Lower leg skin (tissue), 4 donors: ENCODE measurements at regions not wholly inside any gene's neighbourhood (a gene's known extent, or its start where the extent isn't known, plus 50 kb on each side); places are given as distances from the start of the nearest gene placed in this dataset.
"Not testable (repeated sequence)": the region's sequence is repeated elsewhere in the genome, so short reads cannot be mapped to it uniquely, and the experiment has no call there.

Source experiments
- DNase-seq, 2 donors: peaks; one replicate each; pipeline ENCODE4 v3.0.0-alpha.2; 2019; ENCODE audit warnings: low spot score in 2 of 2
- H3K4me3 ChIP-seq: fragments of 200-600 bp; sonication (generic); 2 replicates; pipeline ENCODE4 v1.5.1; 2017; ENCODE audit warnings: mild to moderate bottlenecking, low read depth; ENCODE audit not compliant: poor library complexity, severe bottlenecking
- POLR2A ChIP-seq, 2 donors: fragments of 450-650 bp; IDR thresholded peaks; one replicate each; pipeline ENCODE4 v1.6.1; 2016 to 2017; ENCODE audit warnings: antibody characterized with exemption in 2 of 2, mild to moderate bottlenecking in 1 of 2, moderate library complexity in 1 of 2
- WGBS, 2 donors: methylation state at CpG; one replicate each; pipeline ENCODE4 v1.1.5; 2018; 5-methylcytosine and 5-hydroxymethylcytosine counted together
- intact Hi-C: fragments of 100-400 bp; cut with DNase I; formaldehyde crosslinking; loops from one replicate; pipeline ENCODE4 v1.15.0; 2023; ENCODE audit warnings: low total_unique reads
- TF ChIP-seq, protein P1 (sequence below), 3 donors: fragments of 450-650 bp; IDR thresholded peaks; one replicate each; pipeline ENCODE4 v1.5.1; 2016; ENCODE audit warnings: antibody characterized with exemption in 3 of 3, mild to moderate bottlenecking in 3 of 3, moderate library complexity in 2 of 3

DNA sequence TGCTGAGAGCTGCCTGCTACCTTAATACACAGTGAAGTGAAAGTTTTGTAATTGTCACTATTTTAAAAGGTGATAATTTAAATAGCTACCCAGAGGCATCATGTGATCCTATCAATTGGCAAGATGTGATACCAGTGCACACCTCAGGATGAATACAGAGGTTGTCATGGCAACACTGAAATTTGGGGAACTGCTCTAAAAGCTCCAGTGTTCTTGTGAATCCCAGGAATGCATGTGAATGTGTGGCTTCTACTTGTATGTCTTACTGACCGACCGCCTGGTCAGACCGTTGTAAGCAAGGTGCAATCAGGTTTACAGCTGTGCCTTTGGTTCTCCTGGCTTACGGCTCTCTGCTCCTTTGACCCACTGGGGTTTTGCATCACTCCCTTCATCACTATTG is 146.3 kb upstream of the GJE1 start:
- TF ChIP-seq, protein P1, sequence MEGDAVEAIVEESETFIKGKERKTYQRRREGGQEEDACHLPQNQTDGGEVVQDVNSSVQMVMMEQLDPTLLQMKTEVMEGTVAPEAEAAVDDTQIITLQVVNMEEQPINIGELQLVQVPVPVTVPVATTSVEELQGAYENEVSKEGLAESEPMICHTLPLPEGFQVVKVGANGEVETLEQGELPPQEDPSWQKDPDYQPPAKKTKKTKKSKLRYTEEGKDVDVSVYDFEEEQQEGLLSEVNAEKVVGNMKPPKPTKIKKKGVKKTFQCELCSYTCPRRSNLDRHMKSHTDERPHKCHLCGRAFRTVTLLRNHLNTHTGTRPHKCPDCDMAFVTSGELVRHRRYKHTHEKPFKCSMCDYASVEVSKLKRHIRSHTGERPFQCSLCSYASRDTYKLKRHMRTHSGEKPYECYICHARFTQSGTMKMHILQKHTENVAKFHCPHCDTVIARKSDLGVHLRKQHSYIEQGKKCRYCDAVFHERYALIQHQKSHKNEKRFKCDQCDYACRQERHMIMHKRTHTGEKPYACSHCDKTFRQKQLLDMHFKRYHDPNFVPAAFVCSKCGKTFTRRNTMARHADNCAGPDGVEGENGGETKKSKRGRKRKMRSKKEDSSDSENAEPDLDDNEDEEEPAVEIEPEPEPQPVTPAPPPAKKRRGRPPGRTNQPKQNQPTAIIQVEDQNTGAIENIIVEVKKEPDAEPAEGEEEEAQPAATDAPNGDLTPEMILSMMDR (IDR thresholded peaks at IDR 0.05): no peak
- no peak for TF ChIP-seq POLR2A (IDR thresholded peaks at IDR 0.05)
- H3K4me3 ChIP-seq: no peak overlapping the region
- intact Hi-C loops: no loop called here
- DNase-seq: no peak
- 67 to 72% methylated on average over 4 of the region's 4 CpGs for WGBS, 2 donors

DNA sequence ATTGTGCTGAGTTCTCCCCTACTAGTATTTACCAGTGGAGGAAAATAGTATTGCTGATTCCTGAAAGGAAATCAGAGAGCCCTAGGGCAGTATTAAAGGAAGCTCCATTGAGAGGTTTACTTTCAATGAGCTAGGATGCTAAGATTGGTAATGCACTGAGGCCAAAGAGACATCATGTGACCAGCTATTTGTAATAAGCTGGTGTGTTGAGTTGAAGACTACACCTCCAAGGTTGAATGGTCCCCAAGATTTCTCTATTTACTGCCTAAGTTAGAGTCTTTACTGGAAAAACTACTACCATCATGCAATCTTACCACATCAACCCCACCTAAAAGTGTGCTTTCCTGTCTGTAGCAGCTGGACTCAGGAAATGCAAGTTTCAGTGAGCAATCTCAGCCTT is 151.5 kb upstream of the GJE1 start:
- no peak for DNase-seq
- intact Hi-C loops: no loop called here
- H3K4me3 ChIP-seq: no peak overlapping the region
- no peak for TF ChIP-seq POLR2A (IDR thresholded peaks at IDR 0.05)
- TF ChIP-seq, protein P1 (IDR thresholded peaks at IDR 0.05): no peak

DNA sequence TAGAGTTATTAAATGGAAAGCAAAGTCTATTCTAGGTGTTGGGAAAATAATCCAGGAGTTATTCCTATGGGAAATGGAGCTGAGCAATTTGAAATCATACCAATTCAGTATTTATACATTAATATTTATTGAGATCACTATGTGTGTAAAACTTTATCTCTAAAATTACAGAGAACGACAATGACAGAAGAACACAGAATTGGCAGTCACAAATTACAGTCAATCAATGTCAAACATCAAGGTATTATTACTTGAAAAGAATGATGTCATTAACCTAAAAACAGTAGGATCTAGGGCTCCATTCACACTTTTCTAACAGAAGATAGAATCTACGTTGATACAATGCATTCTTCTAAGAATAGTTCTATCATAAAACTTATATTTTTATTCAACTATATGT is 154.9 kb upstream of the GJE1 start:
- no peak for DNase-seq
- intact Hi-C loops: no loop called here
- 82% methylated on average over 2 of the region's 2 CpGs for WGBS, 2 donors
- no peak overlapping the region for H3K4me3 ChIP-seq
- TF ChIP-seq, protein P1 (IDR thresholded peaks at IDR 0.05): no peak
- TF ChIP-seq POLR2A (IDR thresholded peaks at IDR 0.05): no peak

DNA sequence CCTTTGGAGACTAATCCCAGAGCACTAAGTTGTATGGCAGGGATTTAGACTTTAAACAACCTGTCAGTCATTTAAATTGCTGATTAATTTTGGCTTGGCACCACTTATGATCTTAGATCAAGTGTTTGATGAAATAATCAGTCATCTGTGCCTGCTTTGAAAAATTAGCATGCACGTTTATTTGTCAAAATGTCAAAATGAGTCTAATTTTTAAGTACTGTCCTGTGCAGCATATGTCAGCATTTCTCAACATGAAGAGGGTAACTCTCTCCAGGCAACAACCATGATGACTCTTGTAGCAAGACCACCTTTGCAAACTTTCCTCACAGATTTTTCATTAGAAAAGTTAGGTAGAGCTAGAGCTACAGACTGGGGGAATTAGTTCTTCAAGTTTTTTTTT is 155.7 kb upstream of the GJE1 start:
- no peak overlapping the region for H3K4me3 ChIP-seq
- 33 to 52% methylated on average over 1 of the region's 1 CpG for WGBS, 2 donors
- TF ChIP-seq POLR2A (IDR thresholded peaks at IDR 0.05): no peak
- TF ChIP-seq, protein P1 (IDR thresholded peaks at IDR 0.05): no peak
- DNase-seq: no peak
- intact Hi-C loops: no loop called here

DNA sequence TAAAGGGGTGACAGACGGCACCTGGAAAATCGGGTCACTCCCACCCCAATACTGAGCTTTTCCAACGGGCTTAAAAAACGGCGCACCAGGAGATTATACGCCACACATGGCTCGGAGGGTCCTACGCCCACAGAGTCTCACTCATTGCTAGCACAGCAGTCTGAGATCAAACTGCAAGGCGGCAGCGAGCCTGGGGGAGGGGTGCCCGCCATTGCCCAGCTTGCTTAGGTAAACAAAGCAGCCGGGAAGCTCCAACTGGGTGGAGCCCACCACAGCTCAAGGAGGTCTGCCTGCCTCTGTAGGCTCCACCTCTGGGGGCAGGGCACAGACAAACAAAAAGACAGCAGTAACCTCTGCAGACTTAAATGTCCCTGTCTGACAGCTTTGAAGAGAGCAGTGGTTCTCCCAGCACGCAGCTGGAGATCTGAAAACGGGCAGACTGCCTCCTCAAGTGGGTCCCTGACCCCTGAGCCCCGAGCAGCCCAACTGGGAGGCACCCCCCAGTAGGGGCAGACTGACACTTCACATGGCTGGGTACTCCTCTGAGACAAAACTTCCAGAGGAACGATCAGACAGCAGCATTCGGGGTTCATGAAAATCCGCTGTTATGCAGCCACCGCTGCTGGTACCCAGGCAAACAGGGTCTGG is 162.8 kb upstream of the GJE1 start:
- intact Hi-C loops, H3K4me3 ChIP-seq, DNase-seq: not testable (repeated sequence)
- WGBS, 2 donors: 83 to 91% methylated on average over 17 to 19 of the region's 19 CpGs

DNA sequence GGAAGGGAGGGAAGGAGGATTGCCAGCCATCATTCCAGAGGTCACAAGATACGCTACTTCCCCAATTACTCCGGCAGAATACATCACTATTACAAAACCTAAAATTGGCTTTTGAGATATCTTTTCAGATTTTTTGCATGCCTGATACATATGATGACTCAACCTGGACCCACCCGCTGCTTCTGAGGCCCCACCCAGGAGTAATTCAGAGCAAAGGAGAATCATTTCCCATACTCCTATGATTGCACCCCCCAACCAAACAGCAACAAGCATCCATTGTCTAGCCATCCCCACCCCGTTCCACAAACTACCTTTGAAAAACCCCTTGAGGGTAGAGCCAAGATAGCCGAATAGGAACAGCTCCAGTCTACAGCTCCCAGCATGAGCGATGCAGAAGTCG is 163.5 kb upstream of the GJE1 start:
- DNase-seq: no peak
- no peak overlapping the region for H3K4me3 ChIP-seq
- intact Hi-C loops: no loop called here
- WGBS, 2 donors: 73 to 91% methylated on average over 7 of the region's 7 CpGs
- TF ChIP-seq POLR2A (IDR thresholded peaks at IDR 0.05): no peak
- TF ChIP-seq, protein P1 (IDR thresholded peaks at IDR 0.05): no peak
